A549 (cell line): ENCODE measurements at regions not wholly inside any gene's neighbourhood (a gene's known extent, or its start where the extent isn't known, plus 50 kb on each side); places are given as distances from the start of the nearest gene placed in this dataset.

Experiments used
- ATAC-seq, 2 experiments: fragments of 200-7000 bp in 1 of 2; fragments of >200 bp in 1 of 2; cut with Nextera tagmentation in 1 of 2; cut with Tn5 transposase in 1 of 2; 3 replicates each; pipeline versions ENCODE4 v1.8.0 to v1.9.1; 2018 to 2020; ENCODE audit warnings: mild to moderate bottlenecking in 1 of 2, moderate library complexity in 1 of 2
- CTCF ChIA-PET: fragments of 300-600 bp; sonication (Branson Sonifier 250); formaldehyde crosslinking; extraction: SDS; loops from one replicate; lab custom pipeline; 2021; ENCODE audit warnings: antibody characterized with exemption, inconsistent platforms; lab: Yijun Ruan, JAX
- POLR2A ChIA-PET: fragments of 350-600 bp; formaldehyde crosslinking; extraction: SDS; loops from one replicate; lab custom pipeline; 2021; ENCODE audit warnings: antibody characterized with exemption, inconsistent platforms; lab: Yijun Ruan, JAX
- DNase-seq, 2 experiments: peaks; one replicate each; pipeline versions ENCODE4 v3.0.0 to v3.0.0-alpha.2; 2011 to 2016; ENCODE audit warnings: low read depth in 1 of 2, low spot score in 1 of 2
- FAIRE-seq: peaks from 2 replicates; lab custom pipeline; 2011; peaks lifted over from hg19 to GRCh38; lab: Jason Lieb, UNC
- H3K27ac ChIP-seq, 2 experiments: fragments of >200 bp; sonication (Bioruptor Twin); formaldehyde crosslinking; 3 replicates each; pipeline ENCODE4 v1.5.1; 2016 to 2017
- H3K4me1 ChIP-seq: fragments of >200 bp; sonication (Bioruptor Twin); formaldehyde crosslinking; 3 replicates; pipeline ENCODE4 v1.6.1; 2016
- H3K4me2 ChIP-seq: fragments of >200 bp; sonication (Bioruptor Twin); formaldehyde crosslinking; 3 replicates; pipeline ENCODE4 v1.6.1; 2016
- H3K4me3 ChIP-seq: fragments of >200 bp; sonication (Bioruptor Twin); formaldehyde crosslinking; 3 replicates; pipeline ENCODE4 v1.5.1; 2016
- H3K9me3 ChIP-seq: fragments of >200 bp; sonication (Bioruptor Twin); formaldehyde crosslinking; 3 replicates; pipeline ENCODE4 v1.6.1; 2016
- ATOH8 ChIP-seq: fragments of 250-450 bp; sonication (Bioruptor Pico); IDR thresholded peaks from 2 replicates; pipeline ENCODE4 v1.5.0; 2020; ENCODE audit warnings: low read depth, mild to moderate bottlenecking, moderate library complexity
- CEBPB ChIP-seq, 2 experiments: fragments of >200 bp in 1 of 2; sonication (Bioruptor Twin) in 1 of 2; formaldehyde crosslinking in 1 of 2; IDR thresholded peaks; 2 replicates each; pipeline ENCODE4 v1.6.1; 2012 to 2016
- ELK1 ChIP-seq: fragments of 150-350 bp; IDR thresholded peaks from 2 replicates; pipeline ENCODE4 v1.6.1; 2014; ENCODE audit warnings: low read depth, mild to moderate bottlenecking, low read length
- ESRRA ChIP-seq: fragments of 150-350 bp; IDR thresholded peaks from 2 replicates; pipeline ENCODE4 v1.6.1; 2014; ENCODE audit warnings: mild to moderate bottlenecking, low read length, borderline replicate concordance
- FOSL2 ChIP-seq, 2 experiments: fragments of 450-650 bp in 1 of 2; fragments of >200 bp in 1 of 2; sonication (Bioruptor Twin) in 1 of 2; formaldehyde crosslinking; IDR thresholded peaks; 2 replicates each; pipeline versions ENCODE4 v1.5.0 to v1.6.1; 2016 to 2020; ENCODE audit warnings: mild to moderate bottlenecking in 1 of 2, moderate library complexity in 1 of 2
- GATA3 ChIP-seq: IDR thresholded peaks from 2 replicates; pipeline ENCODE4 v1.6.1; 2012; ENCODE audit warnings: borderline replicate concordance
- HES2 ChIP-seq: fragments of >200 bp; sonication (Bioruptor Twin); formaldehyde crosslinking; IDR thresholded peaks from 2 replicates; pipeline ENCODE4 v1.6.1; 2016
- HEYL ChIP-seq: fragments of 250-450 bp; sonication (Bioruptor Pico); IDR thresholded peaks from 2 replicates; pipeline ENCODE4 v1.8.0; 2021; ENCODE audit warnings: mild to moderate bottlenecking, moderate library complexity
- HMGXB4 ChIP-seq: fragments of 250-450 bp; sonication (Bioruptor Pico); IDR thresholded peaks from 2 replicates; pipeline ENCODE4 v1.5.0; 2021; ENCODE audit warnings: mild to moderate bottlenecking, moderate library complexity, borderline replicate concordance
- HOXB13 ChIP-seq: fragments of 250-450 bp; sonication (Bioruptor Pico); IDR thresholded peaks from 2 replicates; pipeline ENCODE4 v1.5.0; 2020; ENCODE audit warnings: low read depth, mild to moderate bottlenecking, moderate library complexity
- JUN ChIP-seq, 2 experiments: fragments of >200 bp; sonication (Bioruptor Twin); formaldehyde crosslinking; IDR thresholded peaks; 2 replicates in 1 of 2; 3 replicates in 1 of 2; pipeline ENCODE4 v1.6.1; 2016 to 2017
- KDM1A ChIP-seq: fragments of 200-600 bp; sonication (generic); IDR thresholded peaks from 2 replicates; pipeline ENCODE4 v1.6.1; 2016; ENCODE audit warnings: low read depth, mild to moderate bottlenecking
- KDM5A ChIP-seq: fragments of 200-600 bp; sonication (generic); IDR thresholded peaks from 2 replicates; pipeline ENCODE4 v1.6.1; 2016; ENCODE audit warnings: antibody characterized with exemption, mild to moderate bottlenecking
- MAX ChIP-seq: IDR thresholded peaks from 2 replicates; pipeline ENCODE4 v1.6.1; 2012
- NFE2L2 ChIP-seq: fragments of 150-350 bp; conservative IDR thresholded peaks from 2 replicates; pipeline ENCODE4 v1.6.1; 2014; ENCODE audit warnings: low read length
- NPAS2 ChIP-seq: fragments of 250-450 bp; sonication (Bioruptor Pico); IDR thresholded peaks from 2 replicates; pipeline ENCODE4 v1.8.0; 2022; ENCODE audit warnings: mild to moderate bottlenecking, moderate library complexity, borderline replicate concordance
- NR3C1 ChIP-seq: fragments of >200 bp; sonication (Bioruptor Twin); formaldehyde crosslinking; IDR thresholded peaks from 3 replicates; pipeline ENCODE4 v1.6.1; 2017
- POLR2AphosphoS2 ChIP-seq: conservative IDR thresholded peaks from 2 replicates; pipeline ENCODE4 v1.6.1; 2012; ENCODE audit warnings: low read length, improper control_type of control experiment, inconsistent platforms
- RAD21 ChIP-seq, 2 experiments: fragments of >200 bp in 1 of 2; sonication (Bioruptor Twin) in 1 of 2; formaldehyde crosslinking in 1 of 2; IDR thresholded peaks in 1 of 2; conservative IDR thresholded peaks in 1 of 2; 2 replicates in 1 of 2; 3 replicates in 1 of 2; pipeline ENCODE4 v1.6.1; 2012 to 2018; ENCODE audit warnings: inconsistent platforms in 1 of 2
- RFX5 ChIP-seq: fragments of 450-650 bp; IDR thresholded peaks from 2 replicates; pipeline ENCODE4 v1.7.1; 2014; ENCODE audit warnings: antibody characterized with exemption, mild to moderate bottlenecking, moderate library complexity
- RNF2 ChIP-seq: fragments of 200-600 bp; sonication (generic); IDR thresholded peaks from 2 replicates; pipeline ENCODE4 v1.6.1; 2016; ENCODE audit warnings: low read depth, mild to moderate bottlenecking, antibody characterized with exemption, moderate library complexity, borderline replicate concordance
- SMC3 ChIP-seq: fragments of >200 bp; sonication (Bioruptor Twin); formaldehyde crosslinking; IDR thresholded peaks from 3 replicates; pipeline ENCODE4 v1.6.1; 2018; ENCODE audit warnings: inconsistent platforms
- TFCP2L1 ChIP-seq: fragments of 250-450 bp; sonication (Bioruptor Pico); IDR thresholded peaks from 2 replicates; pipeline ENCODE4 v1.5.0; 2021; ENCODE audit warnings: mild to moderate bottlenecking
- ZFP36 ChIP-seq: fragments of 450-650 bp; IDR thresholded peaks from 2 replicates; pipeline ENCODE4 v1.6.1; 2014; ENCODE audit warnings: borderline replicate concordance; ENCODE audit not compliant: partially characterized antibody
- WGBS: methylation state at CpG from one replicate; pipeline ENCODE4 v1.1.6; 2017; ENCODE audit errors: missing lambda C conversion rate; 5-methylcytosine and 5-hydroxymethylcytosine counted together

- no peaks in the 10 kb centered on the region for H3K4me1 ChIP-seq
- no peak for DNase-seq
- H3K4me3 ChIP-seq: no peak overlapping the region
- H3K9me3 ChIP-seq: 0 out of 3 replicates have a peak, but pooled peaks cover 4% of the 10 kb centered on the region
- H3K27ac ChIP-seq: no peak overlapping the region
- FAIRE-seq: no peak
- ChIA-PET CTCF (no interaction called here), POLR2A (no interaction called here)
- no peak for TF ChIP-seq NFE2L2
- TF ChIP-seq ATOH8 (CRISPR knock-in tag): no peak
- TF ChIP-seq KDM1A: no peak
- no peak for TF ChIP-seq HOXB13
- no peak for TF ChIP-seq NR3C1
- TF ChIP-seq CEBPB (IDR thresholded peaks at IDR 0.05): no peak
- TF ChIP-seq GATA3: no peak
- TF ChIP-seq KDM5A: no peak
- TF ChIP-seq POLR2AphosphoS2: no peak
- TF ChIP-seq RFX5: no peak
- TF ChIP-seq RNF2: no peak
- no peak for TF ChIP-seq MAX
- TF ChIP-seq SMC3: no peak
- TF ChIP-seq ELK1: no peak
- TF ChIP-seq JUN (IDR thresholded peaks at IDR 0.05): no peak
- TF ChIP-seq RAD21 (conservative IDR thresholded peaks at IDR 0.05 in 1 of 2, IDR thresholded peaks at IDR 0.05 in 1 of 2): no peak
- no peak overlapping the region for H3K4me2 ChIP-seq
- ATAC-seq: no peak
- WGBS: 2% methylated on average over 6 of the region's 7 CpGs
Observed at GRCh38 chr3:76550522-76551201, 489.2 kb upstream of the ROBO2 start.

GRCh38 chr3:76551739-76552138 is 488.2 kb upstream of the ROBO2 start:
- Histone ChIP-seq H3K9me3 (0 out of 3 replicates have a peak, but pooled peaks cover 4% of the 10 kb centered on the region), H3K27ac (no peak overlapping the region), H3K4me2 (no peak overlapping the region), H3K4me1 (no peaks in the 10 kb centered on the region), H3K4me3 (no peak overlapping the region)
- 31% methylated on average over 5 of the region's 5 CpGs for WGBS
- FAIRE-seq: no peak
- ATAC-seq: no peak
- DNase-seq: no peak
- TF ChIP-seq ESRRA (no peak), HEYL (CRISPR knock-in tag) (no peak), FOSL2 (IDR thresholded peaks at IDR 0.05) (no peak), FOSL2 (CRISPR knock-in tag; IDR thresholded peaks at IDR 0.05) (no peak), HOXB13 (no peak), TFCP2L1 (CRISPR knock-in tag) (no peak), NPAS2 (CRISPR knock-in tag) (no peak), ZFP36 (no peak), HMGXB4 (CRISPR knock-in tag) (no peak), HES2 (no peak)
- CTCF ChIA-PET: no interaction called here
- POLR2A ChIA-PET: no interaction called here
